ENCODE measurements at regions not wholly inside any gene's neighbourhood (a gene's known extent, or its start where the extent isn't known, plus 50 kb on each side); places are given as distances from the start of the nearest gene placed in this dataset.

DNA sequence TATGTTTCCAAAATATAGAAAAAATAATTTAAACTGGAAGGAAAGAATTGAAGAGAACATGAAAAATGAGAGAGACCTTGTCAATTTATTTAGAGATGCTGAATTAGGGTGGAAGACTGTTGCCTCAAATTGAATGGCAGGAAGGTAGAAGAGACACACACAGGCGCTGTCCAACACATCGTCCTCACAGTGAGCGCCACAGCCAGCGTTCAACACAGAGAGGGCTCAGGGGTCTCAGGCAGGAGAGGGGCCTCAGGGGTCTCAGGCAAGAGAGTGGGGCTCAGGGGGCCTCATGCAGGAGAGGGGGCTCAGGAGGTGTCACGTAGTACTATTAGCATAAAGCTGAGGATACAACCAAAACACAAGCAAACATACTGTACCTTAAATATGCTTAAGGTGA is 65.7 kb downstream of the TMEM18 start:
- TF ChIP-seq NRF1 (IDR thresholded peaks at IDR 0.05; ENCODE audit: low read depth, low read length) = no peak
- no peak for TF ChIP-seq CEBPB (IDR thresholded peaks at IDR 0.05; ENCODE audit: low read depth, low read length)
- no peak for TF ChIP-seq TAF1 (IDR thresholded peaks at IDR 0.05; ENCODE audit: low read depth, low read length)
- TF ChIP-seq, protein P1, sequence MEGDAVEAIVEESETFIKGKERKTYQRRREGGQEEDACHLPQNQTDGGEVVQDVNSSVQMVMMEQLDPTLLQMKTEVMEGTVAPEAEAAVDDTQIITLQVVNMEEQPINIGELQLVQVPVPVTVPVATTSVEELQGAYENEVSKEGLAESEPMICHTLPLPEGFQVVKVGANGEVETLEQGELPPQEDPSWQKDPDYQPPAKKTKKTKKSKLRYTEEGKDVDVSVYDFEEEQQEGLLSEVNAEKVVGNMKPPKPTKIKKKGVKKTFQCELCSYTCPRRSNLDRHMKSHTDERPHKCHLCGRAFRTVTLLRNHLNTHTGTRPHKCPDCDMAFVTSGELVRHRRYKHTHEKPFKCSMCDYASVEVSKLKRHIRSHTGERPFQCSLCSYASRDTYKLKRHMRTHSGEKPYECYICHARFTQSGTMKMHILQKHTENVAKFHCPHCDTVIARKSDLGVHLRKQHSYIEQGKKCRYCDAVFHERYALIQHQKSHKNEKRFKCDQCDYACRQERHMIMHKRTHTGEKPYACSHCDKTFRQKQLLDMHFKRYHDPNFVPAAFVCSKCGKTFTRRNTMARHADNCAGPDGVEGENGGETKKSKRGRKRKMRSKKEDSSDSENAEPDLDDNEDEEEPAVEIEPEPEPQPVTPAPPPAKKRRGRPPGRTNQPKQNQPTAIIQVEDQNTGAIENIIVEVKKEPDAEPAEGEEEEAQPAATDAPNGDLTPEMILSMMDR (IDR thresholded peaks at IDR 0.05; ENCODE audit: control extremely low read depth in 1 of 3, insufficient read depth in 1 of 3, low read depth in 1 of 3, low read length in 3 of 3) = no peak
- TF ChIP-seq GTF2F1 (IDR thresholded peaks at IDR 0.05; ENCODE audit: borderline replicate concordance, low read depth, low read length) = no peak
- TF ChIP-seq YY1 (IDR thresholded peaks at IDR 0.05; ENCODE audit: low read depth, low read length) = no peak
- no peak for TF ChIP-seq GABPA (IDR thresholded peaks at IDR 0.05; ENCODE audit: borderline replicate concordance, insufficient read depth, low read length)
- no peak for TF ChIP-seq CTBP2 (IDR thresholded peaks at IDR 0.05; ENCODE audit: borderline replicate concordance, insufficient read depth, insufficient read length, low read length)
